Small intestine (tissue), 7 donors: ENCODE measurements at regions not wholly inside any gene's neighbourhood (a gene's known extent, or its start where the extent isn't known, plus 50 kb on each side); places are given as distances from the start of the nearest gene placed in this dataset.
A peak's percentile ranks its signal among the peaks of the same experiment; 100 is the strongest.

ENCODE experiments used
- DNase-seq, 2 donors: peaks; one replicate each; pipeline versions ENCODE4 v3.0.0 to v3.0.0-alpha.2; 2013
- FAIRE-seq: peaks from 2 replicates; lab custom pipeline; 2012; peaks lifted over from hg19 to GRCh38; lab: Jason Lieb, UNC
- H3K27ac ChIP-seq, 3 donors: one replicate each; pipeline ENCODE4 v1.5.1; 2013; ENCODE audit warnings: low read length in 2 of 3, mild to moderate bottlenecking in 2 of 3, control low read depth in 1 of 3, inconsistent platforms in 1 of 3, low read depth in 1 of 3, moderate library complexity in 1 of 3
- H3K27me3 ChIP-seq, 3 donors: one replicate each; pipeline ENCODE4 v1.6.1; 2013; ENCODE audit warnings: low read length in 3 of 3, inconsistent platforms in 1 of 3; ENCODE audit not compliant: control insufficient read depth in 3 of 3, insufficient read depth in 3 of 3
- H3K36me3 ChIP-seq, 3 donors: one replicate each; pipeline ENCODE4 v1.6.1; 2013; ENCODE audit warnings: low read length in 3 of 3, inconsistent platforms in 1 of 3, low read depth in 1 of 3, mild to moderate bottlenecking in 1 of 3, moderate library complexity in 1 of 3; ENCODE audit not compliant: control insufficient read depth in 3 of 3, insufficient read depth in 2 of 3
- H3K4me1 ChIP-seq, 3 donors: one replicate each; pipeline ENCODE4 v1.6.1; 2013; ENCODE audit warnings: low read length in 2 of 3, inconsistent platforms in 1 of 3, low read depth in 1 of 3, mild to moderate bottlenecking in 1 of 3, moderate library complexity in 1 of 3; ENCODE audit not compliant: control insufficient read depth in 3 of 3, insufficient read depth in 2 of 3
- H3K4me3 ChIP-seq, 3 donors: one replicate each; pipeline ENCODE4 v1.5.1; 2013; ENCODE audit warnings: low read length in 3 of 3, control low read depth in 1 of 3, inconsistent platforms in 1 of 3, low read depth in 1 of 3, mild to moderate bottlenecking in 1 of 3, moderate library complexity in 1 of 3
- H3K9me3 ChIP-seq, 2 donors: one replicate each; pipeline ENCODE4 v1.6.1; 2013; ENCODE audit warnings: low read depth in 1 of 2, low read length in 1 of 2; ENCODE audit not compliant: control insufficient read depth in 2 of 2, insufficient read depth in 1 of 2
- WGBS, 3 donors: extraction: QIAGEN DNeasy Blood & Tissue Kit; methylation state at CpG; one replicate each; pipeline ENCODE4 v1.1.7; 2013; 5-methylcytosine and 5-hydroxymethylcytosine counted together
- donor health status: healthy with polysubstance abuse.
- donor health status: control.
- donor health status: control.
- donor health status: Bipolar disorder and iron deficiency.
- donor health status: healthy.

GRCh38 chr2:16405551-16405950, 260.1 kb downstream of the CYRIA start:
- DNase-seq: no peak
- Histone ChIP-seq H3K9me3 (no peaks in the 10 kb centered on the region), H3K36me3 (no peaks in the 10 kb centered on the region), H3K27ac (no peak overlapping the region), H3K4me1 (peaks cover 0 to 10% (median 0%) of the 10 kb centered on the region in 3 donors), H3K4me3 (no peak overlapping the region), H3K27me3 (no peaks in the 10 kb centered on the region)
- 80 to 86% (median 80%) methylated on average over 3 of the region's 3 CpGs for WGBS, 3 donors
- FAIRE-seq: no peak

DNA sequence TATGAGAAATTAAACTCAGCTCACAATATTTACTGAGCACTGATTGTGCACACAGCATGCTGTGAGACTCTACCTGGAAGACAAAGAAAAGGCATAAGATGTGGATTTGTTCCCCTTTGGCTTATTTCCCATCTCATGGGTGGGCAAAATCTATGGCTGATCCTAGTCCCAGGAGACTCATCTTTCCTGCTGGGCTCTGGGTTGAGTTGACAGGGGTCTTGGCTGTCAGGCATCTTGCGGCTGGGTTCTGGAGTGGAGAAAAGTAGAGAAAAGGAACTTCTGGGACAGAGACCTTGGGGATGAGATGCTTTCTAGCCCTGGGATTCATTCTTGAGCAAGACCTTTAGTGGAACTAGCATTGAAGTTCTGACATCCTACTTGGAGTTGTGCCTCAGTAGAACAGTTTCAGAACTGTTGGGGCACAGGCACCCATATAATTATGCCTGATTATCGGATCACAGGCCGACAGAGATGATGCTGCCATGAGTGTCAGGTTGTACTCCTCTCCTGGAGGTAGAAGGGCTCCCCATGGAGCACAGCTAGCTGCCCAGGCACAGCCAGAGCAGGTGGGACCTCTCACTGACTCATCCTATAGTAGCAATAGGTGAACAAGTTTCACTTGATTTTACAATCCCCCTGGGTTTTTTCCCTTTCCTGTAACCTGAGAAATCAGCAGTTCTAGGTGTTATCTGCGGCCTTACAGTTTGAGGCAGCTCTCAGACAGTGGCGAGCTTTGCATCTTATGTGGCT, 260.9 kb downstream of the CYRIA start:
- H3K4me1 ChIP-seq: peaks cover 0 to 17% (median 0%) of the 10 kb centered on the region in 3 donors
- H3K27ac ChIP-seq: no peak overlapping the region
- no peak for FAIRE-seq
- no peak for DNase-seq
- H3K27me3 ChIP-seq: no peaks in the 10 kb centered on the region
- no peaks in the 10 kb centered on the region for H3K9me3 ChIP-seq
- no peaks in the 10 kb centered on the region for H3K36me3 ChIP-seq
- 73 to 91% (median 89%) methylated on average over 5 of the region's 5 CpGs for WGBS, 3 donors
- H3K4me3 ChIP-seq: no peak overlapping the region

DNA sequence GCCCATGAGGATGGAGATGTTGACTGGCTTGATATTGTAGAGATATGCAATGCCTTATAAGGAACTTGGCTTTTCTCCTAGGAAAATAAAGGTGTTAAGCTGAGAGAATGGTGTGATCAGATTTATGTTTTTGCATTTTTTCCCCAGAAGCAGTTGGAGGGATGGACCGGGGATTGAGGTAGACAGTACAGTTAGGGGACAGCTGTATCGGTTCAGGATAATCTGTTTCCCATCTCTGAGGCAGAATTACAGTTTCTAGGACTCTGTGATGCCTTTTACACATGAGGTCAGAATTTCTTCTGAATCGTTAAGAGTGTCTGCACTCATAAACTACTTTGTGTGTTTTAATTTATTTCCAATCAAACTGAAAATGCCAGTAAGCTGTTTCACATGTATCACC, 261.5 kb downstream of the CYRIA start:
- Histone ChIP-seq H3K4me1 (peaks cover 0 to 17% (median 0%) of the 10 kb centered on the region in 3 donors), H3K27ac (no peak overlapping the region), H3K36me3 (no peaks in the 10 kb centered on the region), H3K27me3 (no peaks in the 10 kb centered on the region), H3K9me3 (no peaks in the 10 kb centered on the region), H3K4me3 (no peak overlapping the region)
- 35 to 77% (median 71%) methylated on average over 3 of the region's 3 CpGs for WGBS, 3 donors
- no peak for FAIRE-seq
- DNase-seq: no peak

DNA sequence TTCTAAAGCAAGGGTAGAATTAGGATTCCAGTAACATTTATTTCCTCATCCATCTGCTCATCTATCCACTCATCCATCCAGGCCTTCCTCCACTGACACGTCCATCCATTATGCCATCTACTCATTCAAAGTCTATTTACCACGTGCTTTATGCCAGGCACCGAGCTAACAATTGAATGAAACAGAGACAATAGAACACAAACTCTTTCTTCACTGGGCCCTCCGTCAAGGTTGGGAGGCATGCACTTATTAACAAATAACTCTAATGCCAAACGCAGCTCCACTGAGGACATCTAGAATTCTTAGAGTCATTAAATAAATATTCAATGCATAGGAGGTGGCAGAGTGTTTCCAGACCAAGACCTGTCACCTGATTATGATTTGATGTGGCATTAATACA, 262.7 kb downstream of the CYRIA start:
- 82 to 89% (median 86%) methylated on average over 5 of the region's 5 CpGs for WGBS, 3 donors
- Histone ChIP-seq H3K9me3 (no peaks in the 10 kb centered on the region), H3K27ac (no peak overlapping the region), H3K36me3 (no peaks in the 10 kb centered on the region), H3K27me3 (no peaks in the 10 kb centered on the region), H3K4me3 (no peak overlapping the region), H3K4me1 (peaks cover 0 to 19% (median 0%) of the 10 kb centered on the region in 3 donors)
- DNase-seq (no peak), FAIRE-seq (no peak)

- no peaks in the 10 kb centered on the region for H3K27me3 ChIP-seq
- no peak for FAIRE-seq
Measured at GRCh38 chr2:16401761-16402300, 263.8 kb downstream of the CYRIA start.

DNA sequence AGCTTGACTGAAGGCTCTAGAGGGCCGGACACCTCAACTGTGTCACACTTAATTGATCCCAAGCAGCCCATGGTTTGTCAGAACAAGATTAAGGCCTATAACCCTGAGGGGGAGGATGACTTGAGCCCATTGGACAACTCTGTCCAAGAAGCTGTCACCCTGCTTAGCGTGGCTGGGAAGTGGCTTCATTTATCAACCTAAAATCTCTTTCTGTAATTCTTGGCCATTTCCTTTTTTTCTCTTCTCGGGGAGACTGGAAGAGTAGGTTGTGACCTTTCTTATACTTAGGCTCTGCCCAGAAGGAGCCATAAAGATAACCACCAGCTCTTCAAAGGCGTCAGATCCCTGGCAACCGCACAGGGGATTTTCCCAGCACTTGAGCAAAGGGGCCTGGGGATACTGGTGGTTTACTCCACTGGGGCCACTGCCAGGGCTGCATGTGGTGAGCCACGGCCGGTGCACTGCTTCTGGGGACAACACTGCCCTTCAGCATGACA, 265.5 kb downstream of the CYRIA start:
- Histone ChIP-seq H3K27ac (peak overlapping the region in 1 of 3 donors; percentile 39), H3K27me3 (no peaks in the 10 kb centered on the region), H3K4me3 (no peak overlapping the region), H3K4me1 (peaks cover 0 to 13% (median 0%) of the 10 kb centered on the region in 3 donors), H3K36me3 (no peaks in the 10 kb centered on the region), H3K9me3 (peaks cover 0 to 4% of the 10 kb centered on the region in 2 donors)
- WGBS, 3 donors: 11 to 28% (median 25%) methylated on average over 7 of the region's 7 CpGs
- peak; percentile 37 to 66 for DNase-seq
- no peak for FAIRE-seq

More at GRCh38 chr2:16401761-16402300, 263.8 kb downstream of the CYRIA start:
- H3K36me3 ChIP-seq: no peaks in the 10 kb centered on the region
- no peak overlapping the region for H3K27ac ChIP-seq
- H3K4me3 ChIP-seq: no peak overlapping the region
- H3K9me3 ChIP-seq: no peaks in the 10 kb centered on the region
- H3K4me1 ChIP-seq: peaks cover 0 to 19% (median 0%) of the 10 kb centered on the region in 3 donors
- DNase-seq: no peak
- WGBS, 3 donors: 71 to 85% (median 72%) methylated on average over 7 of the region's 7 CpGs

GRCh38 chr2:16398486-16399043, 267.1 kb downstream of the CYRIA start:
- 82 to 96% (median 94%) methylated on average over 2 of the region's 2 CpGs for WGBS, 3 donors
- Histone ChIP-seq H3K36me3 (no peaks in the 10 kb centered on the region), H3K4me1 (peaks cover 0 to 20% (median 0%) of the 10 kb centered on the region in 3 donors), H3K9me3 (peaks cover 0 to 4% of the 10 kb centered on the region in 2 donors), H3K27me3 (no peaks in the 10 kb centered on the region), H3K27ac (no peak overlapping the region), H3K4me3 (no peak overlapping the region)
- DNase-seq (no peak), FAIRE-seq (no peak)

DNA sequence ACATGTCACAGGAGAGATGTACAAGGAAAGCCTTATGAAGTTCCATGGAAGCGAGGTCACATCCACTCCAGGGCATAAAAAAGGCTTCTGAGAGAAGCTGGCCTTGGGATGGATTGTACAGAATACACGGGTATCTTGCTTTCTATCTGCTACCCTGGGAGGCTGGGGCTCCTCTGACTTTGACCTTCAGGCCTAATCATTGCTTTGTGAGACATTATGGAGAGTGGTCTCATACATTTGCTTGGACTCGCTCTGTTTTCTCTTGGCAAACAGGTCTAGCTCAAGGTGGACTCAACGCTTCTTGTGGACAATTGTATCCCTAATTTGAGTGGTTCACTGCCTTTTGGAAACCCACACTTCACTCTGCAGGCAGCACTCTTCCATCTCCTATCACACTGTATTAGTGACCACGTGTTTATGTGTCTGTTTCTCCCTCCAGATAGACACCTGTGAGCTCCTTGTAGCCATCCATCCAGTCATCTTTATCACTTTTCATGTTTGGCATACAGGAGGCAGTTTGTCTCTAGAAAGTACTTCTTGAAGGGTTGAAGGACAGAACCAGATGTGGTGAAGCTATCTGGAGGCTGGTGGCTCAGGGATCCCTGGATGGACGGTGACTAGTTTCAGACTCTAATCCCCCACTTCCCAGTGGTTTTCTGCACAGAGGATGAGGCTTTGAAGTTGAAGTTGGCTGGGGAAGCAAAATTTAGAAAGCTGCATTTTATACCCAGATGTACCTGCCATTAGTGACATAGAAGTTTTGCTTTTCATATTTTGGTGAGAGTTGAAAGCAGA, 267.8 kb downstream of the CYRIA start:
- Histone ChIP-seq H3K27me3 (no peaks in the 10 kb centered on the region), H3K9me3 (peaks cover 0 to 4% of the 10 kb centered on the region in 2 donors), H3K4me3 (no peak overlapping the region), H3K36me3 (no peaks in the 10 kb centered on the region), H3K27ac (no peak overlapping the region), H3K4me1 (peaks cover 0 to 26% (median 0%) of the 10 kb centered on the region in 3 donors)
- DNase-seq (no peak), FAIRE-seq (no peak)
- WGBS, 3 donors: 80 to 90% (median 86%) methylated on average over 6 of the region's 6 CpGs
